ENCODE measurements at regions not wholly inside any gene's neighbourhood (a gene's known extent, or its start where the extent isn't known, plus 50 kb on each side); places are given as distances from the start of the nearest gene placed in this dataset.

- Histone ChIP-seq H3K9ac (ENCODE audit: low read length) (no peak overlapping the region), H3K9me3 (ENCODE audit: control insufficient read depth, insufficient read depth, low read depth, low read length) (no peaks in the 10 kb centered on the region)
Observed at GRCh38 chr12:86801439-86801838, 545.2 kb upstream of the MGAT4C start.

GRCh38 chr12:86799616-86800015 lies 543.4 kb upstream of the MGAT4C start:
- no peaks in the 10 kb centered on the region for H3K36me3 ChIP-seq (ENCODE audit: control insufficient read depth, insufficient read depth, low read length)

More at GRCh38 chr12:86801439-86801838, 545.2 kb upstream of the MGAT4C start:
- Histone ChIP-seq H3K36me3 (ENCODE audit: control insufficient read depth, insufficient read depth, low read length) (no peaks in the 10 kb centered on the region), H3K4me3 (ENCODE audit: low read depth, low read length) (no peak overlapping the region), H3K4me1 (ENCODE audit: control insufficient read depth, insufficient read depth, low read length) (no peaks in the 10 kb centered on the region), H3K27me3 (ENCODE audit: control insufficient read depth, insufficient read depth, low read length) (no peaks in the 10 kb centered on the region), H3K27ac (ENCODE audit: low read depth, low read length) (no peak overlapping the region)

GRCh38 chr12:86796550-86796949 lies 540.4 kb upstream of the MGAT4C start:
- H3K9me3 ChIP-seq (ENCODE audit: control insufficient read depth, insufficient read depth, low read depth, low read length), result no peaks in the 10 kb centered on the region
- H3K36me3 ChIP-seq (ENCODE audit: control insufficient read depth, insufficient read depth, low read length), result no peaks in the 10 kb centered on the region
- H3K4me1 ChIP-seq (ENCODE audit: control insufficient read depth, insufficient read depth, low read length), result no peaks in the 10 kb centered on the region
- H3K27ac ChIP-seq (ENCODE audit: low read depth, low read length), result no peak overlapping the region
- no peak overlapping the region for H3K9ac ChIP-seq (ENCODE audit: low read length)
- H3K4me3 ChIP-seq (ENCODE audit: low read depth, low read length), result no peak overlapping the region
- no peaks in the 10 kb centered on the region for H3K27me3 ChIP-seq (ENCODE audit: control insufficient read depth, insufficient read depth, low read length)

More at GRCh38 chr12:86799616-86800015, 543.4 kb upstream of the MGAT4C start:
- H3K4me1 ChIP-seq (ENCODE audit: control insufficient read depth, insufficient read depth, low read length), result no peaks in the 10 kb centered on the region
- H3K4me3 ChIP-seq (ENCODE audit: low read depth, low read length), result no peak overlapping the region
- no peak overlapping the region for H3K27ac ChIP-seq (ENCODE audit: low read depth, low read length)
- no peaks in the 10 kb centered on the region for H3K9me3 ChIP-seq (ENCODE audit: control insufficient read depth, insufficient read depth, low read depth, low read length)
- H3K27me3 ChIP-seq (ENCODE audit: control insufficient read depth, insufficient read depth, low read length), result no peaks in the 10 kb centered on the region
- H3K9ac ChIP-seq (ENCODE audit: low read length), result no peak overlapping the region

- H3K9ac ChIP-seq (ENCODE audit: low read length), result no peak overlapping the region
- no peaks in the 10 kb centered on the region for H3K36me3 ChIP-seq (ENCODE audit: control insufficient read depth, insufficient read depth, low read length)
- H3K9me3 ChIP-seq (ENCODE audit: control insufficient read depth, insufficient read depth, low read depth, low read length), result no peaks in the 10 kb centered on the region
- H3K4me3 ChIP-seq (ENCODE audit: low read depth, low read length), result no peak overlapping the region
- H3K27me3 ChIP-seq (ENCODE audit: control insufficient read depth, insufficient read depth, low read length), result no peaks in the 10 kb centered on the region
- no peak overlapping the region for H3K27ac ChIP-seq (ENCODE audit: low read depth, low read length)
- H3K4me1 ChIP-seq (ENCODE audit: control insufficient read depth, insufficient read depth, low read length), result no peaks in the 10 kb centered on the region
Observed at GRCh38 chr12:86788661-86789060, 532.5 kb upstream of the MGAT4C start.

GRCh38 chr12:86787419-86787818 lies 531.2 kb upstream of the MGAT4C start:
- Histone ChIP-seq H3K36me3 (ENCODE audit: control insufficient read depth, insufficient read depth, low read length) (no peaks in the 10 kb centered on the region), H3K4me1 (ENCODE audit: control insufficient read depth, insufficient read depth, low read length) (no peaks in the 10 kb centered on the region), H3K27me3 (ENCODE audit: control insufficient read depth, insufficient read depth, low read length) (no peaks in the 10 kb centered on the region), H3K9ac (ENCODE audit: low read length) (no peak overlapping the region), H3K27ac (ENCODE audit: low read depth, low read length) (no peak overlapping the region), H3K9me3 (ENCODE audit: control insufficient read depth, insufficient read depth, low read depth, low read length) (no peaks in the 10 kb centered on the region), H3K4me3 (ENCODE audit: low read depth, low read length) (no peak overlapping the region)

GRCh38 chr12:86777325-86777724 lies 521.1 kb upstream of the MGAT4C start:
- H3K4me1 ChIP-seq (ENCODE audit: control insufficient read depth, insufficient read depth, low read length), result peaks cover 5% of the 10 kb centered on the region; the same call in 1 of the 2 replicates
- H3K36me3 ChIP-seq (ENCODE audit: control insufficient read depth, insufficient read depth, low read length), result no peaks in the 10 kb centered on the region
- no peak overlapping the region for H3K27ac ChIP-seq (ENCODE audit: low read depth, low read length)
- no peak overlapping the region for H3K4me3 ChIP-seq (ENCODE audit: low read depth, low read length)
- no peaks in the 10 kb centered on the region for H3K27me3 ChIP-seq (ENCODE audit: control insufficient read depth, insufficient read depth, low read length)
- no peaks in the 10 kb centered on the region for H3K9me3 ChIP-seq (ENCODE audit: control insufficient read depth, insufficient read depth, low read depth, low read length)
- no peak overlapping the region for H3K9ac ChIP-seq (ENCODE audit: low read length)

- H3K4me1 ChIP-seq (ENCODE audit: control insufficient read depth, insufficient read depth, low read length), result peaks cover 5% of the 10 kb centered on the region; the same call in 1 of the 2 replicates
- H3K36me3 ChIP-seq (ENCODE audit: control insufficient read depth, insufficient read depth, low read length), result no peaks in the 10 kb centered on the region
- no peaks in the 10 kb centered on the region for H3K9me3 ChIP-seq (ENCODE audit: control insufficient read depth, insufficient read depth, low read depth, low read length)
- H3K27me3 ChIP-seq (ENCODE audit: control insufficient read depth, insufficient read depth, low read length), result no peaks in the 10 kb centered on the region
- H3K4me3 ChIP-seq (ENCODE audit: low read depth, low read length), result no peak overlapping the region
- H3K9ac ChIP-seq (ENCODE audit: low read length), result no peak overlapping the region
- no peak overlapping the region for H3K27ac ChIP-seq (ENCODE audit: low read depth, low read length)
Observed at GRCh38 chr12:86774841-86775388, 518.7 kb upstream of the MGAT4C start.

- H3K9me3 ChIP-seq (ENCODE audit: control insufficient read depth, insufficient read depth, low read depth, low read length), result no peaks in the 10 kb centered on the region
- H3K36me3 ChIP-seq (ENCODE audit: control insufficient read depth, insufficient read depth, low read length), result no peaks in the 10 kb centered on the region
- H3K27ac ChIP-seq (ENCODE audit: low read depth, low read length), result no peak overlapping the region
- H3K9ac ChIP-seq (ENCODE audit: low read length), result no peak overlapping the region
- no peak overlapping the region for H3K4me3 ChIP-seq (ENCODE audit: low read depth, low read length)
- H3K4me1 ChIP-seq (ENCODE audit: control insufficient read depth, insufficient read depth, low read length), result peaks cover 5% of the 10 kb centered on the region; the same call in 1 of the 2 replicates
- no peaks in the 10 kb centered on the region for H3K27me3 ChIP-seq (ENCODE audit: control insufficient read depth, insufficient read depth, low read length)
Observed at GRCh38 chr12:86772696-86773095, 516.5 kb upstream of the MGAT4C start.

GRCh38 chr12:86770871-86771270 lies 514.7 kb upstream of the MGAT4C start:
- Histone ChIP-seq H3K36me3 (ENCODE audit: control insufficient read depth, insufficient read depth, low read length) (no peaks in the 10 kb centered on the region), H3K4me3 (ENCODE audit: low read depth, low read length) (no peak overlapping the region), H3K27ac (ENCODE audit: low read depth, low read length) (no peak overlapping the region), H3K27me3 (ENCODE audit: control insufficient read depth, insufficient read depth, low read length) (no peaks in the 10 kb centered on the region), H3K9ac (ENCODE audit: low read length) (no peak overlapping the region), H3K4me1 (ENCODE audit: control insufficient read depth, insufficient read depth, low read length) (peaks cover 5% of the 10 kb centered on the region; the same call in 1 of the 2 replicates), H3K9me3 (ENCODE audit: control insufficient read depth, insufficient read depth, low read depth, low read length) (no peaks in the 10 kb centered on the region)

GRCh38 chr12:86748894-86749293 lies 492.7 kb upstream of the MGAT4C start:
- no peaks in the 10 kb centered on the region for H3K9me3 ChIP-seq (ENCODE audit: control insufficient read depth, insufficient read depth, low read depth, low read length)
- no peaks in the 10 kb centered on the region; the same call in 1 of the 2 replicates for H3K4me1 ChIP-seq (ENCODE audit: control insufficient read depth, insufficient read depth, low read length)
- H3K27ac ChIP-seq (ENCODE audit: low read depth, low read length), result no peak overlapping the region
- H3K27me3 ChIP-seq (ENCODE audit: control insufficient read depth, insufficient read depth, low read length), result no peaks in the 10 kb centered on the region
- H3K9ac ChIP-seq (ENCODE audit: low read length), result no peak overlapping the region
- H3K36me3 ChIP-seq (ENCODE audit: control insufficient read depth, insufficient read depth, low read length), result no peaks in the 10 kb centered on the region
- H3K4me3 ChIP-seq (ENCODE audit: low read depth, low read length), result no peak overlapping the region

- no peaks in the 10 kb centered on the region for H3K4me1 ChIP-seq (ENCODE audit: control insufficient read depth, insufficient read depth, low read length)
- no peaks in the 10 kb centered on the region for H3K27me3 ChIP-seq (ENCODE audit: control insufficient read depth, insufficient read depth, low read length)
- no peaks in the 10 kb centered on the region for H3K36me3 ChIP-seq (ENCODE audit: control insufficient read depth, insufficient read depth, low read length)
- no peaks in the 10 kb centered on the region for H3K9me3 ChIP-seq (ENCODE audit: control insufficient read depth, insufficient read depth, low read depth, low read length)
- H3K4me3 ChIP-seq (ENCODE audit: low read depth, low read length), result no peak overlapping the region
- H3K27ac ChIP-seq (ENCODE audit: low read depth, low read length), result no peak overlapping the region
- no peak overlapping the region for H3K9ac ChIP-seq (ENCODE audit: low read length)
Observed at GRCh38 chr12:86744547-86745212, 488.5 kb upstream of the MGAT4C start.

All from HUES6 (cell line).